ENCODE measurements at regions not wholly inside any gene's neighbourhood (a gene's known extent, or its start where the extent isn't known, plus 50 kb on each side); places are given as distances from the start of the nearest gene placed in this dataset.

GRCh38 chr4:135383356-135384288 lies 1182.0 kb upstream of the PABPC4L start:
- TF ChIP-seq CTCF (IDR thresholded peaks at IDR 0.05), result no peak

- no peak for TF ChIP-seq CTCF (IDR thresholded peaks at IDR 0.05)
Observed at GRCh38 chr4:135382280-135382959, 1180.8 kb upstream of the PABPC4L start.

- no peak for TF ChIP-seq CTCF (IDR thresholded peaks at IDR 0.05)
Observed at GRCh38 chr4:135372131-135372530, 1170.5 kb upstream of the PABPC4L start.

GRCh38 chr4:135371137-135371536 lies 1169.5 kb upstream of the PABPC4L start:
- TF ChIP-seq CTCF (IDR thresholded peaks at IDR 0.05), result peak; percentile 25; the same call in 1 of the 2 replicates

- no peak for TF ChIP-seq CTCF (IDR thresholded peaks at IDR 0.05)
Observed at GRCh38 chr4:135368831-135369230, 1167.2 kb upstream of the PABPC4L start.

GRCh38 chr4:135365065-135365464 lies 1163.5 kb upstream of the PABPC4L start:
- TF ChIP-seq CTCF (IDR thresholded peaks at IDR 0.05), result no peak

GRCh38 chr4:135359128-135359527 lies 1157.5 kb upstream of the PABPC4L start:
- no peak for TF ChIP-seq CTCF (IDR thresholded peaks at IDR 0.05)
